ENCODE measurements at regions not wholly inside any gene's neighbourhood (a gene's known extent, or its start where the extent isn't known, plus 50 kb on each side); places are given as distances from the start of the nearest gene placed in this dataset.

DNA sequence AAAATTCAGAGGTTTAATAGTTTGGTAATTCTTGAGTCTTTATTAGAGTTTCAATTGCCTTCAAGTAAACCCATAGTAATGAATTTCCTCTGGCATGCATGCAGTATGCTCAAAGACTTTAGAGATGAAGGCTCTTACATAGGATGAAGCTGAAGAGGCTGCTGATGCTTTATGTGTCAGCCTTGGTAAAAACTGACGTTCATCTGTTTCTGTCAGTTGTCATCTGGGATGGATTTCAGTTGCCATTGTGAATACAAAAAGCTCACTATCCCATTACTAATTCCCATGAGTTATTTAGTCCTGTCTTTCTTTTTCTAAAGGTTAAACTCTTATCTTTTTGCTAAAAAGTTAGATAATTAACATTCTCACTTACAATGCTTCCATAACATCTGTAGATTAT, 136.9 kb upstream of the GBE1 start:
- H3K27me3 Mint-ChIP-seq, result no peaks in the 10 kb centered on the region
- intact Hi-C loops (cut with micrococcal nuclease), result no loop called here
- H3K4me3 Mint-ChIP-seq, result no peak overlapping the region
- no peak for DNase-seq
- no peaks in the 10 kb centered on the region for H3K9me3 Mint-ChIP-seq
- H3K27ac Mint-ChIP-seq, result no peak overlapping the region
- no peaks in the 10 kb centered on the region for H3K4me1 Mint-ChIP-seq
- no peaks in the 10 kb centered on the region for H3K36me3 Mint-ChIP-seq (ENCODE audit: low read depth)

DNA sequence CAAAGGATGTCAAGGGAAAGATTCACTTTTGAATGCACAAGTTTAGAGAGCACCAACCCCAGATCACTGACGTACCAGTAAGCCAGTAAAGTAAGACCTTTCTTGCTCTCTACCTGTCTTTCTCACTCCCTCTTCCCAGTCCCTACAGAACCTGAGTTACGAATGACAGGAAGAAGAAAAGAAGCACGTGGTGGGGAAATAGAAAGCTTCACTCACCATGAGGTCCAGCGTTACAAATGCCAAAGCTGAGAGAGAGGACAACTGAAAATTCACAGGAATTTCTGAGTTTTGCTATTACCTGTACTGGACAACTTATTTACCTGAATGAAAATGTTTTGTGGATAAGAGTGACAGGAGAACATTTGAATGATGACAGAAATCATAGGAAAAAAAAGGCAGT, 133.2 kb upstream of the GBE1 start:
- Mint-ChIP-seq H3K27ac (no peak overlapping the region), H3K27me3 (no peaks in the 10 kb centered on the region), H3K4me1 (no peaks in the 10 kb centered on the region), H3K9me3 (no peaks in the 10 kb centered on the region), H3K4me3 (no peak overlapping the region), H3K36me3 (ENCODE audit: low read depth) (no peaks in the 10 kb centered on the region)
- intact Hi-C loops (cut with micrococcal nuclease), result no loop called here
- DNase-seq, result no peak

DNA sequence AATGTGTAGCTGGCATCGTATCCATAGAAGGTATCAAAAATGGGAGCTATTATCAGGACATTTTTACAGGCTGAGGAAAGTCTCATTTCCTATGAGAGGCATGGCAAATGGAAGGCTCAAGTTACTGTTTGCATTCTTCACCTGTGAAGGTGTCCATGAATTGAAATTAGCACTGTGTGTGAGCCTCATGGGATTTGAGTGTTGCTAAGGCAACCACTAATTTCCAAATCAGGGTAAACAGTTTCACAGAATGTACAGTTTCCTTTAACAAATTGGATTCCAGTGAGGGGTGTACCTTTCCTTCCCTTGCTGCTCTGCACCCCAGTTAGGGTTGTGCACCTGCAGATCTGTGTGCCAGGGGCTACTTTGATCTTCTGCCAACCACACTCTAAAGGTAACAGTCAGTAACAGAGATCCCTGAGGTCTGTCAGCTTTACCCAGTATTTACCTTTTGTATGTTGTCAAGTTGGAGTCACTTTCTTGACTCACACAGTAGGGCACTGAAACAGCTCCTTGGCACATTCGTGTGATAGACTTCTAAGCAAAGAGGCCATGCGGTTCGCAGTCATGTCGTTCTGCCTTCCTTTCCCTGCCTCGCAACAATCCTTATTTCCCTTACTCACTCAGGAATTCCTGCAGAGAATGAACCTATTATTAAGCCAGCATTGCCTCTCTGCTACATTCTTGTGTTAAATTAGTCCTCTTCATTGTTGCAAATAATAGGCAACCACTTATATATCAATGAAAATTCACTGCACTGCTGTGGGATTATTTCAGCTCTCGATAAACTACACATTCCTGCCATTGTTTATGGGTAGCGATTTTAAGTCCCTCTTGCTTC, 129.8 kb upstream of the GBE1 start:
- DNase-seq, result no peak
- no peaks in the 10 kb centered on the region for H3K9me3 Mint-ChIP-seq
- H3K4me1 Mint-ChIP-seq, result no peaks in the 10 kb centered on the region
- intact Hi-C loops (cut with micrococcal nuclease), result no loop called here
- no peaks in the 10 kb centered on the region for H3K36me3 Mint-ChIP-seq (ENCODE audit: low read depth)
- no peak overlapping the region for H3K4me3 Mint-ChIP-seq
- H3K27ac Mint-ChIP-seq, result no peak overlapping the region
- no peaks in the 10 kb centered on the region for H3K27me3 Mint-ChIP-seq

DNA sequence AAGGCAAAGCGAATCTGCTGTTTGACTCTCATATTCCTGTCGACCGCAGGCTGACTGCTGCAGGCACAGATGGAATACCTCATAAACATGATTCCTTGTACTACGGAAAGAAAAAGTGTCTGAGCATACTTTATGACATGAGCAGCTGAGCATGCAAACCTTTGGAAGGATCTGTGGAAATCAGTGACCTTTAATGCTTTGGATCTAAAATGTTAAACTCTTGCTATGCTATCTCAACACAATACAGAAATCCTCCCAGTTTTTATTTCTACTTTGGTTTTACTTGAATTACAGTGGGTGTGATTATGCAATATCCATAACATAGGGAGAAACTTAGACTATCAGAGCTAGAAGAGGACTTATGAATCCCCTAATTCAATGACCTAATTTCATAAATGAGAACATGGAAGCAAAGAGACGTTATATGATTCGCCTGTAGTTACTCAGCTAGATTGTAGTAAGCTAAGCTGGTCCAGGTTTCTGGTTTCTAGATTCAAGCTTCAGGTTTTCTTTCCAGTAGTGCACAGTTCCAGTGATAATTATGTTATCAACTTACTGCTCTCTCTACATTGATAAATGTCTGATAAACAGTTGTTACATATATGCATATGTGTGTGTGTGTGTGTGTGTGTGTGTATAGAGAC, 127.6 kb upstream of the GBE1 start:
- no peak overlapping the region for H3K27ac Mint-ChIP-seq
- no peaks in the 10 kb centered on the region for H3K27me3 Mint-ChIP-seq
- H3K4me1 Mint-ChIP-seq, result no peaks in the 10 kb centered on the region
- no peak for DNase-seq
- no peaks in the 10 kb centered on the region for H3K9me3 Mint-ChIP-seq
- H3K4me3 Mint-ChIP-seq, result no peak overlapping the region
- H3K36me3 Mint-ChIP-seq (ENCODE audit: low read depth), result no peaks in the 10 kb centered on the region
- intact Hi-C loops (cut with micrococcal nuclease), result no loop called here

DNA sequence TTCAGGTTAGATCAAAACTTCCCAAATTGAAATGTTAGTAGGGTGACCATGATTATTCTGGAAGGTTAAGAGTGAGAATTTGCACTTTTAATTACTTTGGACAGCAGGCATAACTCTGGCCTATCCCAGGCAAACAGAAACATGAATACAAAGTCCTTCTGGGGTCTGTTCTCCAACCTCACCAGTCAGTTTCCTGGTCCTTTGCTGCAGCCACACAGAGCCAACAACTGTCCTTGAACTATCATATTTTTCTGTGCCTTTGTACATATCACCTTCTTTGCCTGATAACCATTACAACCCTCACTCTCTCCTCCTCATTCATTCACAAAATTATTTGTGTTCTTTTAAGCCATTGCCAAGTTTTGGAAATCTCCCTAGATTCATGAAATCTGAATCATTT, 126.0 kb upstream of the GBE1 start:
- H3K27ac Mint-ChIP-seq, result no peak overlapping the region
- DNase-seq, result no peak
- no peaks in the 10 kb centered on the region for H3K4me1 Mint-ChIP-seq
- intact Hi-C loops (cut with micrococcal nuclease), result no loop called here
- no peaks in the 10 kb centered on the region for H3K9me3 Mint-ChIP-seq
- H3K4me3 Mint-ChIP-seq, result no peak overlapping the region
- H3K36me3 Mint-ChIP-seq (ENCODE audit: low read depth), result no peaks in the 10 kb centered on the region
- no peaks in the 10 kb centered on the region for H3K27me3 Mint-ChIP-seq

DNA sequence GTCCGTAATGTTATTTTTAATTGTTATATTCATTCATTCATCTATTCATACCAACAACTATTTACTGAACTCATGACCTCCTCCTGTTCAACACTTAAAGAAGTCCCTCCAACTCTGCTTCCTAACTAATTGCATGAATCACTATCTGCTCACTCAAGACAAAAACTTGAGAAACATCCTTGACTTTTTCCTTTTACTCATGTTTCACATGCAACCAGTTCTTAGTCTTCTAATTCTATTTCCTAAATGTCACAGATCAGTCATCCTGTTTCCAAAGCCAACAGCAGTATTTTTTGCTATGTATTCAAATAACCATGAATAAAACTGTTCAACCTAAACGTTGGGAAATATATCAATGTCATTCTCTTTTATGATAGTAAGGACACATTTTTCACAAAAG, 124.6 kb upstream of the GBE1 start:
- Mint-ChIP-seq H3K36me3 (ENCODE audit: low read depth) (no peaks in the 10 kb centered on the region), H3K27ac (no peak overlapping the region), H3K4me1 (no peaks in the 10 kb centered on the region), H3K4me3 (no peak overlapping the region), H3K9me3 (peaks cover 3% of the 10 kb centered on the region), H3K27me3 (no peaks in the 10 kb centered on the region)
- intact Hi-C loops (cut with micrococcal nuclease), result no loop called here
- DNase-seq, result no peak

DNA sequence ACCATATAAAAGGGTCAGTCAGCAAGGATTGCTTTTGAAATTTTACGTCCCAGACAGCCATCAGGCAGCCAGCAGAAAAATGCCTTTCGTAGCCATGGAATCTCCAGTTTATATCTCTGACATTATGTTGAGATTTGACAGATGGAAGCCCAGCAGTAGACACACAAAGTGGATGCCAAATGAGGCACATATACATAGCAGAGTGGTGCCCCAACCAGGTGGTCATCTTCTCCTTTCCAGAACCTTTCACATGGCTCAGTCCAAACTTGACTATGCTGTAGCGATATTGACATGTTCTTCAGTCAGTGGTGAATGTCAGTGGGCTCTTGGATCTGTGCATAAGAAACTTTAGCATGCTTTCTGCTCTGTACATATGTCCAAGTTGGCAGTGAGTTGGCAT, 123.3 kb upstream of the GBE1 start:
- Mint-ChIP-seq H3K27me3 (no peaks in the 10 kb centered on the region), H3K27ac (no peak overlapping the region), H3K36me3 (ENCODE audit: low read depth) (no peaks in the 10 kb centered on the region), H3K9me3 (peaks cover 3% of the 10 kb centered on the region), H3K4me3 (no peak overlapping the region), H3K4me1 (no peaks in the 10 kb centered on the region)
- DNase-seq, result no peak
- intact Hi-C loops (cut with micrococcal nuclease), result no loop called here

DNA sequence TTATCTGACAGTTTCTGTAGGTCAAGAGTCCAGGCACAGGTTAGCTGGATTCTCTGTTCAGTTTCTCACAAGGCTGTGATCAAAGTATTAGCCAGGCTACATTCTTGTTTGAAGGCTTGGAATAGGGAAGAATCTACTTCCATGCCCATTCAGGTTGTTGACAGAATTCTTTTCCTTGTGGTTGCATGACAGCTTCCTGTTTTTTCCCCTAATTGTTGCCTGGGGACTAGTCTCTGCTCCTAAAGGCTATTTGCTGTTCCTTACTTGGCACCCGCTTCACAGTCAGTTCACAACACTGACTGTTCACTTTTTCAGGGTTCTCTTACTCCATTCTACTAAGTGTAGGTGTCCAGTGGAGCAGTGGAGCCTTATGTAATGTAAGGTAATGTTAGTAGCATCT, 115.4 kb upstream of the GBE1 start:
- no peak overlapping the region for H3K4me3 Mint-ChIP-seq
- no peak for DNase-seq
- no peaks in the 10 kb centered on the region for H3K27me3 Mint-ChIP-seq
- H3K27ac Mint-ChIP-seq, result no peak overlapping the region
- no peaks in the 10 kb centered on the region for H3K4me1 Mint-ChIP-seq
- H3K9me3 Mint-ChIP-seq, result no peaks in the 10 kb centered on the region
- no peaks in the 10 kb centered on the region for H3K36me3 Mint-ChIP-seq (ENCODE audit: low read depth)
- intact Hi-C loops (cut with micrococcal nuclease), result no loop called here

DNA sequence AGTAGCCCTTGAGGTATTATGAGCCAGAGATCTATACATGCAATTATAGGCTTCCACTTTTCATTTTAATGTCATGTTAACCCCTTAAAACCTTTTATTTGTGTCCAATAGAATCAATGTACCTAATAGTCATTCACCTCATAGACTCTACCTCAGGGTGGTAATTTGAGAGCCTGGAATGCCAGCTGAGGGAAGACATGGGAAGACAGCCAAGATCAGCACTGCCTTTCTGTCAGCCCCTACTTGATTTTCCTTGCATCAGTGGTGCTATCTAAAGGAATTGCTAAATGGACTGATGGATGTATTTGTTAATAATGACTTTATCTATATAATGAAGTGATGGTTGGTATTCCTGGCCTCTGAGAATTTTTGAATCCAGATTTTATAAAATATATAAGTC, 113.3 kb upstream of the GBE1 start:
- no peak for DNase-seq
- Mint-ChIP-seq H3K27ac (no peak overlapping the region), H3K9me3 (no peaks in the 10 kb centered on the region), H3K4me1 (no peaks in the 10 kb centered on the region), H3K36me3 (ENCODE audit: low read depth) (no peaks in the 10 kb centered on the region), H3K4me3 (no peak overlapping the region), H3K27me3 (no peaks in the 10 kb centered on the region)
- intact Hi-C loops (cut with micrococcal nuclease), result no loop called here

DNA sequence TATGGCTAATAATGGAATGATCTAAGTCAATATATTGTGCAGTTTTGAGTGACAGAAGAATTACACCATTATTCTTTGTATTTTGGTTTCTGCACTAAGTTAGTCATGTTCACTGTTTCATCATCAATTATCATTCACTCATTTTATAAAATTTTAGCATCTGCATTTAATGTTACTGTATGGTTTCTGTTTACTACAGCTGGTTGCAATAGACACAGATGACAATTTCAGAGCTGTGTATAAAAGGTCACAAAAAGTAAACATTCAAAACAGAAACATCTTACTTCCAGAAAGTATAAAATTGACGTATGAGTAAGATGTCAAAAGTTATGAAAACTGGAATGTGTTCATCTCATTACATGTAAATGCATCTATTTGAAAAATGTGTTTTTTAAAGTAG, 111.1 kb upstream of the GBE1 start:
- Mint-ChIP-seq H3K36me3 (ENCODE audit: low read depth) (no peaks in the 10 kb centered on the region), H3K9me3 (no peaks in the 10 kb centered on the region), H3K4me1 (no peaks in the 10 kb centered on the region), H3K27ac (no peak overlapping the region), H3K27me3 (no peaks in the 10 kb centered on the region), H3K4me3 (no peak overlapping the region)
- no peak for DNase-seq
- intact Hi-C loops (cut with micrococcal nuclease), result no loop called here

DNA sequence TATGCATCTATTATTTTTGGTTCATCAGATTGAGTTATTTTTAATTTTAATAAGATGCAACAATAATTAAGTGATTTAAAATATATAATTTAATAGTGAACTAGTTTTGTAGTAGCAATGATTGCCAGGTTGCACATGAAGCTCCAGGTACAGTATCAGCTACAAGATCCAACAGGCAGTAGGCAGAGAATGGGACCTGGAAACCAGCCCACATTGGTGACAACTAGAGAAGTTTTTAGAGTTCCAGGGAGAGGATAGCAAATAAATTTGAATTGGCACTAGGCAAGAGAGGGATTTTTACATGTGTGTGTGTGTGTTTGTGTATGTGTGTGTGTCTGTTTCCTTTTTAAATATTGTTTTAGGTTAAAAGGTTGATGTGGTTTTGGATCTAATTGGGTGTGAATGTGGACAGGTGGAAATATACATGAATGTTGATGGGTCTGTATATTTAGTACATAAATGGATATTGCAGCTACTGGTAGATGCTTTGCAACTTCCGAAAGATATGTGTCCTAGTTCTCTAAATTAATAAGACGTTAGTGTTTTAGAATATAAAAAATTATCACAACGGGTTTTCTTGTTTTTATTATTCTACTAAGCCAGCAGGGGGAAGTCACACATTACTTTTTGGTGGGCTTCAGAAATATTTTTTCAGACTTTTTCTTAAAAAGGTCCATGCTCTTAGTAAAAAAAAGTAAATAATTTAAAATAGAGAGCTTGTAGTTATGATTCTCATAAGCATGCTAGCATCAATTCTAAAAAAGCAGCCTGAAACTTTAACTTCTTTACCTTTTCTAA, 110.1 kb upstream of the GBE1 start:
- H3K27ac Mint-ChIP-seq, result no peak overlapping the region
- intact Hi-C loops (cut with micrococcal nuclease), result no loop called here
- DNase-seq, result no peak

DNA sequence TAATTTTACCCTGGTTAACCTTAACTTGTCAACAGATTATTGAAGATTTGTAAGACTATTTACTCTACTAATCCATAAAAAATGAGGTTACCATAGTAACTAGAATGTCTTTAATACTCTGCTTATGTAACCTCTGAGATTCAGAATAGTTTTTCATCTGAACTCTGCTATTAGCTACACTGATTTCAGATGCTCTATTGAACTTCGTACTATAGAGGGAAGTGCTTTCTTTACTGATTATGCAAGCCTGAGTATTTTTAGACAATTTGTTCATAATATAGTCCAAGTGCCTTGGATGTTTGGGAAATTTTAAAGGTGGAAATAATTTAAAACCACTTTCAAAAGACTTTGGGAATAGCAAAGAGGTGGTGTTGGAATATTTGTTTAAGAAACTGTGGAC, 107.9 kb upstream of the GBE1 start:
- Mint-ChIP-seq H3K4me3 (no peak overlapping the region), H3K27me3 (no peaks in the 10 kb centered on the region), H3K9me3 (no peaks in the 10 kb centered on the region), H3K36me3 (ENCODE audit: low read depth) (no peaks in the 10 kb centered on the region), H3K4me1 (no peaks in the 10 kb centered on the region), H3K27ac (no peak overlapping the region)
- no peak for DNase-seq
- intact Hi-C loops (cut with micrococcal nuclease), result no loop called here

More for the DNA sequence above, 110.1 kb upstream of the GBE1 start:
- Mint-ChIP-seq H3K27me3 (no peaks in the 10 kb centered on the region), H3K9me3 (no peaks in the 10 kb centered on the region), H3K4me1 (no peaks in the 10 kb centered on the region), H3K4me3 (no peak overlapping the region), H3K36me3 (ENCODE audit: low read depth) (no peaks in the 10 kb centered on the region)

DNA sequence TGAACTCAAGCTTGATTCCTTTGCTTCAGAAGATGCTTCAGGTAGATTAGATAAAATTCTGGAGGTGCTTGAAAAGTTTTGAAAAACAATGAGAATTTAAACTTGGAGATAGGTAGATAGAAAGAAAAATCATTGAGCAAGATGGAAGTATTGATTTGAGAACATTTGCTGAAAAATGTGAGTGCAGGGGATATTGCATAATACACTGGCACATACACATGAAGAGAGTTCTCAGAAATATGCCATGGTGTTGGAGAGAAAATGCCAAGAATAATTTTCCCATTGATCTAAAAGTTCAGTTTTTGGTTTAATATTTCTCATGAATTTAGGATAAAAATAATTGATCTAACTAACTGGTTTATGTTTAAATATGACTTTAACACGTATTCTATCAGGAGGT, 107.2 kb upstream of the GBE1 start:
- no peak overlapping the region for H3K27ac Mint-ChIP-seq

DNA sequence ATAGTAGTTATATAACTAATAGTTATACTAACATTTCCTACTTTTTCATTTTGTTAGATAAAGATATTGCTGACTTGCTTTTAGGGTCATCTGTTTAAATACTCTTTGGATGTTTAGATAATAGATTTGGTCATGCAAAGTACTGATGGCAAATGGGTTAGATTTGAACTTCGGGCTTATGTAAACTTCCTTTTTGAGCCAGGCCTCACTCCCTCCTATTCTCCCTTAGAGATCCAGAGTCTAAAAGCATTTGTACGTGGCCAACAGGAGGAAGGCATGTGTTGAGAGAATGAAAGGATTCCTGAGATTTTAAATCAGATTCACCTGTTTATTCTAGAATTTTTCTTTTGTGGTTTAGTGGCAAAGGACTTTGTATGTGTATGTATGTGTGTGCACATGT, 106.4 kb upstream of the GBE1 start:
- Mint-ChIP-seq H3K9me3 (no peaks in the 10 kb centered on the region), H3K4me3 (no peak overlapping the region), H3K27me3 (no peaks in the 10 kb centered on the region), H3K27ac (no peak overlapping the region), H3K36me3 (ENCODE audit: low read depth) (no peaks in the 10 kb centered on the region), H3K4me1 (no peaks in the 10 kb centered on the region)
- no peak for DNase-seq
- intact Hi-C loops (cut with micrococcal nuclease), result no loop called here

More for the DNA sequence above, 107.2 kb upstream of the GBE1 start:
- intact Hi-C loops (cut with micrococcal nuclease), result no loop called here
- H3K27me3 Mint-ChIP-seq, result no peaks in the 10 kb centered on the region
- no peaks in the 10 kb centered on the region for H3K9me3 Mint-ChIP-seq
- H3K36me3 Mint-ChIP-seq (ENCODE audit: low read depth), result no peaks in the 10 kb centered on the region
- DNase-seq, result no peak
- no peaks in the 10 kb centered on the region for H3K4me1 Mint-ChIP-seq
- H3K4me3 Mint-ChIP-seq, result no peak overlapping the region
